H9 (cell line): ENCODE measurements at regions not wholly inside any gene's neighbourhood (a gene's known extent, or its start where the extent isn't known, plus 50 kb on each side); places are given as distances from the start of the nearest gene placed in this dataset.

Experiments used
- DNase-seq: peaks from one replicate; pipeline ENCODE4 v3.0.0-alpha.2; 2017
- H2AFZ ChIP-seq: one replicate; pipeline ENCODE4 v1.6.1; 2013; ENCODE audit warnings: mild to moderate bottlenecking, low read length, control low read depth, moderate library complexity
- H2AK5ac ChIP-seq: 2 replicates; pipeline ENCODE4 v1.6.1; 2013; ENCODE audit warnings: low read length, control low read depth, mixed read lengths; ENCODE audit not compliant: insufficient read length
- H2BK120ac ChIP-seq: one replicate; pipeline ENCODE4 v1.6.1; 2013; ENCODE audit warnings: low read depth, mild to moderate bottlenecking, low read length, control low read depth, inconsistent platforms; ENCODE audit not compliant: poor library complexity, severe bottlenecking
- H2BK12ac ChIP-seq: 2 replicates; pipeline ENCODE4 v1.6.1; 2013; ENCODE audit warnings: low read length, control low read depth, mixed read lengths, low read depth; ENCODE audit not compliant: insufficient read length
- H2BK15ac ChIP-seq: 2 replicates; pipeline ENCODE4 v1.6.1; 2013; ENCODE audit warnings: low read depth, low read length, control low read depth
- H2BK20ac ChIP-seq: one replicate; pipeline ENCODE4 v1.6.1; 2013; ENCODE audit warnings: low read depth, mild to moderate bottlenecking, low read length, control low read depth, inconsistent platforms; ENCODE audit not compliant: poor library complexity, severe bottlenecking
- H2BK5ac ChIP-seq: 2 replicates; pipeline ENCODE4 v1.6.1; 2013; ENCODE audit warnings: low read length, control low read depth, mixed read lengths; ENCODE audit not compliant: insufficient read length
- H3K14ac ChIP-seq: 2 replicates; pipeline ENCODE4 v1.6.1; 2013; ENCODE audit warnings: low read length, control low read depth; ENCODE audit not compliant: insufficient read depth
- H3K18ac ChIP-seq: 2 replicates; pipeline ENCODE4 v1.6.1; 2013; ENCODE audit warnings: low read depth, mild to moderate bottlenecking, mixed read lengths, low read length, control low read depth; ENCODE audit not compliant: insufficient read length
- H3K23ac ChIP-seq: 2 replicates; pipeline ENCODE4 v1.6.1; 2013; ENCODE audit warnings: low read length, control low read depth, mixed read lengths, low read depth; ENCODE audit not compliant: insufficient read length
- H3K23me2 ChIP-seq: 2 replicates; pipeline ENCODE4 v1.6.1; 2013; ENCODE audit warnings: low read depth, mild to moderate bottlenecking, mixed read lengths, low read length, control low read depth; ENCODE audit not compliant: insufficient read length, poor library complexity, severe bottlenecking
- H3K27ac ChIP-seq: 2 replicates; pipeline ENCODE4 v1.5.1; 2013; ENCODE audit warnings: low read length, control low read depth, mixed read lengths, low read depth; ENCODE audit not compliant: insufficient read length
- H3K27me3 ChIP-seq: 2 replicates; pipeline ENCODE4 v1.6.1; 2013; ENCODE audit warnings: low read length, control low read depth, inconsistent platforms; ENCODE audit not compliant: insufficient read depth
- H3K4ac ChIP-seq: 2 replicates; pipeline ENCODE4 v1.6.1; 2013; ENCODE audit warnings: low read depth, mild to moderate bottlenecking, control low read depth, inconsistent platforms, low read length, moderate library complexity
- H3K4me1 ChIP-seq: 2 replicates; pipeline ENCODE4 v1.6.1; 2013; ENCODE audit warnings: low read length, control low read depth, inconsistent platforms; ENCODE audit not compliant: insufficient read depth
- H3K4me2 ChIP-seq: 2 replicates; pipeline ENCODE4 v1.6.1; 2013; ENCODE audit warnings: low read length, control low read depth, mixed read lengths; ENCODE audit not compliant: insufficient read length, insufficient read depth
- H3K56ac ChIP-seq: 2 replicates; pipeline ENCODE4 v1.6.1; 2013; ENCODE audit warnings: low read depth, mild to moderate bottlenecking, mixed read lengths, low read length, control low read depth; ENCODE audit not compliant: insufficient read length
- H3K79me1 ChIP-seq: 2 replicates; pipeline ENCODE4 v1.6.1; 2013; ENCODE audit warnings: low read depth, mild to moderate bottlenecking, moderate library complexity, low read length, control low read depth, inconsistent platforms; ENCODE audit not compliant: insufficient read depth, poor library complexity, severe bottlenecking
- H3K79me2 ChIP-seq: 2 replicates; pipeline ENCODE4 v1.6.1; 2013; ENCODE audit warnings: low read length, control low read depth, inconsistent platforms; ENCODE audit not compliant: insufficient read depth
- H3K9ac ChIP-seq: 2 replicates; pipeline ENCODE4 v1.6.1; 2013; ENCODE audit warnings: low read length, control low read depth, mixed read lengths; ENCODE audit not compliant: insufficient read length; ENCODE audit errors: extremely low read depth
- H3K9me3 ChIP-seq: one replicate; pipeline ENCODE4 v1.6.1; 2013; ENCODE audit warnings: low read depth, low read length, inconsistent platforms; ENCODE audit not compliant: control insufficient read depth
- H3T11ph ChIP-seq: one replicate; pipeline ENCODE4 v1.6.1; 2013; ENCODE audit warnings: mild to moderate bottlenecking, low read length, control low read depth, inconsistent platforms
- H4K20me1 ChIP-seq: one replicate; pipeline ENCODE4 v1.6.1; 2013; ENCODE audit not compliant: control insufficient read depth, insufficient read length, insufficient read depth
- H4K5ac ChIP-seq: 2 replicates; pipeline ENCODE4 v1.6.1; 2013; ENCODE audit warnings: low read depth, mild to moderate bottlenecking, mixed read lengths, low read length, control low read depth; ENCODE audit not compliant: insufficient read length
- H4K8ac ChIP-seq: replicated peaks from 2 replicates; pipeline ENCODE4 v1.6.1; 2013; ENCODE audit warnings: low read length, control low read depth, mixed read lengths, low read depth; ENCODE audit not compliant: insufficient read length
- H4K91ac ChIP-seq: 2 replicates; pipeline ENCODE4 v1.6.1; 2013; ENCODE audit warnings: low read depth, mild to moderate bottlenecking, moderate library complexity, mixed read lengths, low read length, control low read depth; ENCODE audit not compliant: insufficient read length
- H3K27ac Mint-ChIP-seq, 3 experiments: 2 replicates in 2 of 3; 3 replicates in 1 of 3; pipeline ENCODE4 v1.8.0; 2020 to 2021; ENCODE audit warnings: mixed read lengths in 3 of 3, mild to moderate bottlenecking in 1 of 3, moderate library complexity in 1 of 3
- H3K27me3 Mint-ChIP-seq: 2 replicates; pipeline ENCODE4 v1.8.0; 2021; ENCODE audit warnings: low read depth, mild to moderate bottlenecking, moderate library complexity, mixed read lengths
- H3K36me3 Mint-ChIP-seq, 3 experiments: 2 replicates in 2 of 3; 3 replicates in 1 of 3; pipeline ENCODE4 v1.8.0; 2020 to 2021; ENCODE audit warnings: low read depth in 3 of 3, mixed read lengths in 3 of 3; ENCODE audit not compliant: insufficient read depth in 1 of 3
- H3K4me1 Mint-ChIP-seq, 2 experiments: 2 replicates each; pipeline ENCODE4 v1.8.0; 2020; ENCODE audit warnings: mixed read lengths in 2 of 2
- H3K4me3 Mint-ChIP-seq, 2 experiments: 2 replicates in 1 of 2; 3 replicates in 1 of 2; pipeline ENCODE4 v1.8.0; 2020 to 2021; ENCODE audit warnings: mild to moderate bottlenecking in 2 of 2, mixed read lengths in 2 of 2, moderate library complexity in 1 of 2
- H3K9me3 Mint-ChIP-seq, 2 experiments: 2 replicates in 1 of 2; 3 replicates in 1 of 2; pipeline ENCODE4 v1.8.0; 2020; ENCODE audit warnings: mild to moderate bottlenecking in 2 of 2, mixed read lengths in 2 of 2, moderate library complexity in 1 of 2
- WGBS: extraction: QIAGEN DNeasy Blood & Tissue Kit; methylation state at CpG from one replicate; pipeline ENCODE4 v1.1.7; 2013; ENCODE audit warnings: missing lambda C conversion rate, low lambda C conversion rate, mixed read lengths; ENCODE audit not compliant: insufficient read length; ENCODE audit errors: extremely low coverage; 5-methylcytosine and 5-hydroxymethylcytosine counted together
- TF ChIP-seq, protein P1 (sequence below): fragments of 200-600 bp; sonication (generic); conservative IDR thresholded peaks from 3 replicates; pipeline ENCODE4 v1.8.0; 2021; ENCODE audit warnings: antibody characterized with exemption, mild to moderate bottlenecking

DNA sequence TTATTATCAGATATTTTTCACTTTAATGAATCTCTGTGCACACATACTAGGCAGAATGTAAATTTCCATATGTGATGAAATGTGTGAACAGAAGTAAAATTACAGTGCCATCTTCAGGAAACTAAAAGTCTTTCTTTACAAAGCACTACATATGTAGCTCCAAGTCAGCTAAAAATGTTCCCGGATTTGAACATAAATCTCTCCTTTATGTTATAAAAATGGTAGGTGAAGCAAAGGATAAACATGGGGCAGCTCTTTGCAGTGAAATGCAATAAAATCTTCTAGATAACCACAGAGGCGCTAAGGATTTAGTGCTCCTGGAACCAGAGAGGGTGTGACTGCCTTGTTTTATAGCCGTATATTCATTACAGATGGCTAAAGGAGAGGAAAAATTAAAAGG, 104.9 kb upstream of the C7orf33 start:
- no peak overlapping the region for H3K4ac ChIP-seq
- no peaks in the 10 kb centered on the region for H4K20me1 ChIP-seq
- peaks cover 4% of the 10 kb centered on the region for H3K27me3 Mint-ChIP-seq
- H2BK12ac ChIP-seq, result no peak overlapping the region
- H3K4me2 ChIP-seq, result no peak overlapping the region
- H3K79me2 ChIP-seq, result no peaks in the 10 kb centered on the region
- H2BK5ac ChIP-seq, result no peak overlapping the region
- no peak overlapping the region for H2AFZ ChIP-seq
- H3K9ac ChIP-seq, result no peak overlapping the region
- H2BK15ac ChIP-seq, result no peak overlapping the region
- H3K9me3 Mint-ChIP-seq, result no peaks in the 10 kb centered on the region
- no peak for DNase-seq
- no peaks in the 10 kb centered on the region for H3K23me2 ChIP-seq
- TF ChIP-seq, protein P1, sequence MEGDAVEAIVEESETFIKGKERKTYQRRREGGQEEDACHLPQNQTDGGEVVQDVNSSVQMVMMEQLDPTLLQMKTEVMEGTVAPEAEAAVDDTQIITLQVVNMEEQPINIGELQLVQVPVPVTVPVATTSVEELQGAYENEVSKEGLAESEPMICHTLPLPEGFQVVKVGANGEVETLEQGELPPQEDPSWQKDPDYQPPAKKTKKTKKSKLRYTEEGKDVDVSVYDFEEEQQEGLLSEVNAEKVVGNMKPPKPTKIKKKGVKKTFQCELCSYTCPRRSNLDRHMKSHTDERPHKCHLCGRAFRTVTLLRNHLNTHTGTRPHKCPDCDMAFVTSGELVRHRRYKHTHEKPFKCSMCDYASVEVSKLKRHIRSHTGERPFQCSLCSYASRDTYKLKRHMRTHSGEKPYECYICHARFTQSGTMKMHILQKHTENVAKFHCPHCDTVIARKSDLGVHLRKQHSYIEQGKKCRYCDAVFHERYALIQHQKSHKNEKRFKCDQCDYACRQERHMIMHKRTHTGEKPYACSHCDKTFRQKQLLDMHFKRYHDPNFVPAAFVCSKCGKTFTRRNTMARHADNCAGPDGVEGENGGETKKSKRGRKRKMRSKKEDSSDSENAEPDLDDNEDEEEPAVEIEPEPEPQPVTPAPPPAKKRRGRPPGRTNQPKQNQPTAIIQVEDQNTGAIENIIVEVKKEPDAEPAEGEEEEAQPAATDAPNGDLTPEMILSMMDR, result no peak
- no peak overlapping the region for H3K4me3 Mint-ChIP-seq
- H4K8ac ChIP-seq, result no peak overlapping the region
- H3K27ac ChIP-seq, result no peak overlapping the region
- no peak overlapping the region for H2BK20ac ChIP-seq
- no peak overlapping the region for H3K27ac Mint-ChIP-seq
- H2BK120ac ChIP-seq, result no peak overlapping the region
- no peak overlapping the region for H4K5ac ChIP-seq
- peaks cover 2 to 3% of the 10 kb centered on the region in 2 experiments; a peak in 2 of 4 replicates for H3K4me1 Mint-ChIP-seq
- H3K4me1 ChIP-seq, result no peaks in the 10 kb centered on the region
- no peak overlapping the region for H3T11ph ChIP-seq
- H3K36me3 Mint-ChIP-seq, result no peaks in the 10 kb centered on the region
- H3K14ac ChIP-seq, result no peak overlapping the region
- H3K18ac ChIP-seq, result no peak overlapping the region
- no CpG with 5 or more reads among the region's 3 CpGs for WGBS
- no peaks in the 10 kb centered on the region for H3K27me3 ChIP-seq
- no peak overlapping the region for H3K56ac ChIP-seq
- H3K9me3 ChIP-seq, result no peaks in the 10 kb centered on the region
- no peak overlapping the region for H2AK5ac ChIP-seq
- no peak overlapping the region for H3K23ac ChIP-seq
- H3K79me1 ChIP-seq, result no peaks in the 10 kb centered on the region
- H4K91ac ChIP-seq, result no peak overlapping the region
